ENCODE measurements at regions not wholly inside any gene's neighbourhood (a gene's known extent, or its start where the extent isn't known, plus 50 kb on each side); places are given as distances from the start of the nearest gene placed in this dataset.

DNA sequence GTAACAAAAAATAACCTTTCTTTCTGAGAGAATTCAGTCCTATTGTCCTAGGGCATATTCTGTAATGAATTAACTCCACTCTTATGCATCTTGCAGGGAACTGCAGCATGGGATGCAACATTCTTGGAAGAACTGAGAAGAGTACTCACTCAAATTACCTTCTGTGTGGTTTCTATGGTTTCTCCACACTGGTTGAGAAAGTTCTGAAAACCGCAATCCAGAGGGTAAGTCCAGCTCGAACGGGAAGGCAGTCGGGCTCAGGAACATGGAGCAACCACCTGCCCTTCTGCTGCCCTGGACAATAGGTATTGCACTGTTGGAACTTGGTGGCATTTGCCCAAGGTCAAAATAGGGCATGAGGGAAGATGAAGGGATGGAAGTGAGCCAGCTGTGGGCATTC is 59.6 kb upstream of the CDK13 start:
- Histone ChIP-seq H3K9me3 (ENCODE audit: control insufficient read depth, low read length) (no peaks in the 10 kb centered on the region), H3K4me2 (ENCODE audit: low read length) (no peak overlapping the region), H3K9ac (no peak overlapping the region), H3K4me3 (ENCODE audit: low read depth, low read length) (no peak overlapping the region), H3K27ac (no peak overlapping the region), H3K27me3 (ENCODE audit: control insufficient read depth, insufficient read depth, low read length) (no peaks in the 10 kb centered on the region), H3K4me1 (peaks cover 22% of the 10 kb centered on the region), H3K79me2 (no peaks in the 10 kb centered on the region), H3K36me3 (ENCODE audit: control insufficient read depth, insufficient read depth, low read length) (no peaks in the 10 kb centered on the region), H2AFZ (peak overlapping the region; percentile 44)
- TF ChIP-seq, protein P1, sequence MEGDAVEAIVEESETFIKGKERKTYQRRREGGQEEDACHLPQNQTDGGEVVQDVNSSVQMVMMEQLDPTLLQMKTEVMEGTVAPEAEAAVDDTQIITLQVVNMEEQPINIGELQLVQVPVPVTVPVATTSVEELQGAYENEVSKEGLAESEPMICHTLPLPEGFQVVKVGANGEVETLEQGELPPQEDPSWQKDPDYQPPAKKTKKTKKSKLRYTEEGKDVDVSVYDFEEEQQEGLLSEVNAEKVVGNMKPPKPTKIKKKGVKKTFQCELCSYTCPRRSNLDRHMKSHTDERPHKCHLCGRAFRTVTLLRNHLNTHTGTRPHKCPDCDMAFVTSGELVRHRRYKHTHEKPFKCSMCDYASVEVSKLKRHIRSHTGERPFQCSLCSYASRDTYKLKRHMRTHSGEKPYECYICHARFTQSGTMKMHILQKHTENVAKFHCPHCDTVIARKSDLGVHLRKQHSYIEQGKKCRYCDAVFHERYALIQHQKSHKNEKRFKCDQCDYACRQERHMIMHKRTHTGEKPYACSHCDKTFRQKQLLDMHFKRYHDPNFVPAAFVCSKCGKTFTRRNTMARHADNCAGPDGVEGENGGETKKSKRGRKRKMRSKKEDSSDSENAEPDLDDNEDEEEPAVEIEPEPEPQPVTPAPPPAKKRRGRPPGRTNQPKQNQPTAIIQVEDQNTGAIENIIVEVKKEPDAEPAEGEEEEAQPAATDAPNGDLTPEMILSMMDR (IDR thresholded peaks at IDR 0.05): no peak

DNA sequence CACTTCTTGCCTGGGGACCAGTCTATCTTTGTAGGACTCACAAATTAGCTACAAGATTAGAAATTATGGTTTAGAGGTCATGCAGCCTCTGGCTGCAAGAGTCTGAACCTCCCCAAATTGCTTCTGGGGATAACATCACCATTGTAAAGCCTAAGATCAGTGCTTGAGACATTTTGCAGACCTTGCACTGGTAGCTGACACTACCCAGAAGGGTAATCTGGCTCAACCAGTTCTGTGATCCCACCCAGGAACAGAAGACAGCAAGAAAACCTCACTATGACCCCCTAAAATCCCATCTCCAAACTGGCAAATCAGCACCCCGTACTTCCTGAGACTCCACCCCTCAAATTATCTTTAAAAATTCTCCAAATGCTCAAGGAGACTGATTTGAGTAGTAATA is 58.2 kb upstream of the CDK13 start:
- no peaks in the 10 kb centered on the region for H3K36me3 ChIP-seq (ENCODE audit: control insufficient read depth, insufficient read depth, low read length)
- H3K79me2 ChIP-seq: no peaks in the 10 kb centered on the region
- TF ChIP-seq, protein P1 (IDR thresholded peaks at IDR 0.05): no peak
- H3K27me3 ChIP-seq (ENCODE audit: control insufficient read depth, insufficient read depth, low read length): no peaks in the 10 kb centered on the region
- H3K4me1 ChIP-seq: peaks cover 22% of the 10 kb centered on the region
- H2AFZ ChIP-seq: peak overlapping the region; percentile 63
- H3K9me3 ChIP-seq (ENCODE audit: control insufficient read depth, low read length): no peaks in the 10 kb centered on the region
- H3K27ac ChIP-seq: peak overlapping the region; percentile 69
- H3K4me2 ChIP-seq (ENCODE audit: low read length): no peak overlapping the region
- no peak overlapping the region for H3K9ac ChIP-seq
- no peak overlapping the region for H3K4me3 ChIP-seq (ENCODE audit: low read depth, low read length)

- H2AFZ ChIP-seq: peak overlapping the region; percentile 63
- H3K36me3 ChIP-seq (ENCODE audit: control insufficient read depth, insufficient read depth, low read length): no peaks in the 10 kb centered on the region
- no peak overlapping the region for H3K9ac ChIP-seq
- H3K27me3 ChIP-seq (ENCODE audit: control insufficient read depth, insufficient read depth, low read length): no peaks in the 10 kb centered on the region
- no peaks in the 10 kb centered on the region for H3K9me3 ChIP-seq (ENCODE audit: control insufficient read depth, low read length)
- H3K4me3 ChIP-seq (ENCODE audit: low read depth, low read length): no peak overlapping the region
- H3K27ac ChIP-seq: peak overlapping the region; percentile 69
- H3K4me2 ChIP-seq (ENCODE audit: low read length): no peak overlapping the region
- no peaks in the 10 kb centered on the region for H3K79me2 ChIP-seq
- H3K4me1 ChIP-seq: peaks cover 22% of the 10 kb centered on the region
- TF ChIP-seq, protein P1 (IDR thresholded peaks at IDR 0.05): no peak
Measured at GRCh38 chr7:39892361-39892760, 57.7 kb upstream of the CDK13 start.

DNA sequence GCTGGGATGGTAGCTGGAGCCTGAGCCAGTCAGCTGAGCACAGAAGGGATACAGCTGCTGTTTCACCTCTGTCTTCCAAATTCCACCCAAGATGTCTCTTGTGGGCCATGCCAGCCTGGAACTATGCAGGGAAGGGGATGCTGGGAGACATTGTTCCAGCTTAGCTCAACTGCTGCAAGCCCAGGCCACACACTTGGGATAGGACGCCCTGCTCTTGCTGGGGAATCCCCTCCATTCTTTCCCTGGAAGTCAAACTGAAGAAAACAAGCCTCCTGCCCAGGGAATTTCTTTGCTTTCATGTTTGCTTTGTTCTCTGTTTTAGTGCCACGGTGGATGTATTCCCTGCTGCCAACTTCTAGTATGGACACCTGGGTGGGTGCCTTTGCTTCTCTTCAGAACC is 55.2 kb upstream of the CDK13 start:
- no peaks in the 10 kb centered on the region for H3K36me3 ChIP-seq (ENCODE audit: control insufficient read depth, insufficient read depth, low read length)
- H3K79me2 ChIP-seq: no peaks in the 10 kb centered on the region
- H3K4me3 ChIP-seq (ENCODE audit: low read depth, low read length): no peak overlapping the region
- H3K27me3 ChIP-seq (ENCODE audit: control insufficient read depth, insufficient read depth, low read length): no peaks in the 10 kb centered on the region
- TF ChIP-seq, protein P1 (IDR thresholded peaks at IDR 0.05): no peak
- H2AFZ ChIP-seq: peak overlapping the region; percentile 47
- H3K4me2 ChIP-seq (ENCODE audit: low read length): no peak overlapping the region
- no peaks in the 10 kb centered on the region for H3K9me3 ChIP-seq (ENCODE audit: control insufficient read depth, low read length)
- H3K27ac ChIP-seq: no peak overlapping the region
- H3K9ac ChIP-seq: no peak overlapping the region
- peaks cover 22% of the 10 kb centered on the region for H3K4me1 ChIP-seq

- Histone ChIP-seq H3K27me3 (ENCODE audit: control insufficient read depth, insufficient read depth, low read length) (no peaks in the 10 kb centered on the region), H3K4me3 (ENCODE audit: low read depth, low read length) (no peak overlapping the region)
Measured at GRCh38 chr7:39896840-39897239, 53.2 kb upstream of the CDK13 start.

More at GRCh38 chr7:39896840-39897239, 53.2 kb upstream of the CDK13 start:
- no peak overlapping the region for H3K4me2 ChIP-seq (ENCODE audit: low read length)
- no peaks in the 10 kb centered on the region for H3K79me2 ChIP-seq
- H2AFZ ChIP-seq: peak overlapping the region; percentile 48
- no peaks in the 10 kb centered on the region for H3K9me3 ChIP-seq (ENCODE audit: control insufficient read depth, low read length)
- H3K9ac ChIP-seq: no peak overlapping the region
- H3K36me3 ChIP-seq (ENCODE audit: control insufficient read depth, insufficient read depth, low read length): no peaks in the 10 kb centered on the region
- peaks cover 8% of the 10 kb centered on the region for H3K4me1 ChIP-seq
- H3K27ac ChIP-seq: no peak overlapping the region
- TF ChIP-seq, protein P1 (IDR thresholded peaks at IDR 0.05): no peak

Measured in parathyroid adenoma (tissue), 2 donors.